PFSK-1 (cell line): ENCODE measurements at regions not wholly inside any gene's neighbourhood (a gene's known extent, or its start where the extent isn't known, plus 50 kb on each side); places are given as distances from the start of the nearest gene placed in this dataset.

Experiments used
- POLR2AphosphoS5 ChIP-seq: IDR thresholded peaks from 2 replicates; pipeline ENCODE4 v1.6.1; 2012; ENCODE audit warnings: low read depth, mild to moderate bottlenecking, control low read depth, low read length, moderate library complexity
- REST ChIP-seq, 2 experiments: IDR thresholded peaks; 2 replicates each; pipeline versions ENCODE4 v1.6.1 to v1.8.0; 2011 to 2012; ENCODE audit warnings: low read depth in 2 of 2, low read length in 2 of 2, control low read depth in 1 of 2, inconsistent platforms in 1 of 2, mild to moderate bottlenecking in 1 of 2, moderate library complexity in 1 of 2; ENCODE audit not compliant: insufficient read depth in 1 of 2

DNA sequence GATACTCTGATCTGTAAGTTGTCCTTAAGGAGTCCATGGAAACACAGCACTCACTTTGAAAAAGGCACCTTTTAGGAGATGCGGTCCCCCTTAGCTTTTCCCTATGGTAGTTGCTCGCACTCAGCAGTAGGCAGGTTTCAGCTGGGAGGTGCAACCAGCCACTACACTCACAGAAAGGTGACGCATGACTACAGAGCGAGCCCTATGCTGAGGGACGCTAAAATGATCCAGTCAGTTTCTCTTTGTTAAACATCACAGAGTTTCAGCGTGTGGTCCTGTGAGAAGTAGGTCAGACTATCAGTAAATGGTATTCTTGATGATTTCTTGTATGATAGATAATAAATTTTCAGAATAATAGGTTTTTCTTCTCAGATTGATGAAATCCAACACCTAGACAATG, 362.7 kb upstream of the MIR17HG start:
- TF ChIP-seq POLR2AphosphoS5 (no peak), REST (IDR thresholded peaks at IDR 0.05; ENCODE audit: insufficient read depth in 1 of 2, low read depth in 2 of 2, low read length in 2 of 2) (no peak)
